Ascending aorta (tissue), 2 donors: ENCODE measurements at regions not wholly inside any gene's neighbourhood (a gene's known extent, or its start where the extent isn't known, plus 50 kb on each side); places are given as distances from the start of the nearest gene placed in this dataset.

Source experiments
- DNase-seq, 2 donors: peaks; one replicate each; pipeline ENCODE4 v3.0.0-alpha.2; 2019; ENCODE audit warnings: low spot score in 2 of 2
- H3K27ac ChIP-seq, 2 donors: fragments of 200-600 bp; sonication (generic); one replicate each; pipeline ENCODE4 v1.5.1; 2016 to 2017; ENCODE audit warnings: mild to moderate bottlenecking in 1 of 2
- H3K27me3 ChIP-seq: fragments of 200-600 bp; sonication (generic); one replicate; pipeline ENCODE4 v1.5.1; 2017
- H3K36me3 ChIP-seq, 2 donors: fragments of 200-600 bp; sonication (generic); one replicate each; pipeline ENCODE4 v1.5.1; 2016
- H3K4me1 ChIP-seq, 2 donors: fragments of 200-600 bp; sonication (generic); one replicate each; pipeline ENCODE4 v1.5.1; 2016 to 2017; ENCODE audit warnings: mild to moderate bottlenecking in 1 of 2
- H3K4me3 ChIP-seq, 2 donors: fragments of 200-600 bp; sonication (generic); one replicate each; pipeline ENCODE4 v1.5.1; 2016 to 2017; ENCODE audit warnings: mild to moderate bottlenecking in 1 of 2
- H3K9me3 ChIP-seq, 2 donors: fragments of 200-600 bp; sonication (generic); one replicate each; pipeline ENCODE4 v1.5.1; 2016
- CTCF ChIP-seq, 3 experiments: fragments of 200-600 bp in 2 of 3; fragments of 450-650 bp in 1 of 3; sonication (generic) in 2 of 3; IDR thresholded peaks; one replicate each; pipeline ENCODE4 v1.5.1; 2016 to 2019; ENCODE audit warnings: antibody characterized with exemption in 3 of 3, mild to moderate bottlenecking in 1 of 3, moderate library complexity in 1 of 3
- intact Hi-C: fragments of 100-400 bp; cut with DNase I; formaldehyde crosslinking; loops from one replicate; pipeline ENCODE4 v1.15.1; 2023

- Histone ChIP-seq H3K4me1 (no peaks in the 10 kb centered on the region), H3K4me3 (no peak overlapping the region), H3K36me3 (no peaks in the 10 kb centered on the region), H3K9me3 (peaks cover 0 to 6% of the 10 kb centered on the region in 2 donors), H3K27ac (no peak overlapping the region), H3K27me3 (no peaks in the 10 kb centered on the region)
- TF ChIP-seq CTCF (IDR thresholded peaks at IDR 0.05) = no peak
- no peak for DNase-seq
- intact Hi-C loops = no loop called here
Observed at GRCh38 chr22:48307931-48308330, 1519.7 kb downstream of the BRD1 start.

- Histone ChIP-seq H3K9me3 (peaks cover 0 to 6% of the 10 kb centered on the region in 2 donors), H3K36me3 (no peaks in the 10 kb centered on the region), H3K27ac (no peak overlapping the region), H3K27me3 (no peaks in the 10 kb centered on the region), H3K4me1 (no peaks in the 10 kb centered on the region), H3K4me3 (no peak overlapping the region)
- intact Hi-C loops = no loop called here
- DNase-seq = no peak
- no peak for TF ChIP-seq CTCF (IDR thresholded peaks at IDR 0.05)
Observed at GRCh38 chr22:48306785-48307510, 1520.7 kb downstream of the BRD1 start.

GRCh38 chr22:48306284-48306683 is 1521.4 kb downstream of the BRD1 start:
- Histone ChIP-seq H3K4me3 (no peak overlapping the region), H3K4me1 (no peaks in the 10 kb centered on the region), H3K9me3 (no peaks in the 10 kb centered on the region), H3K27ac (no peak overlapping the region), H3K36me3 (no peaks in the 10 kb centered on the region), H3K27me3 (no peaks in the 10 kb centered on the region)
- TF ChIP-seq CTCF (IDR thresholded peaks at IDR 0.05) = no peak
- no peak for DNase-seq
- intact Hi-C loops = no loop called here

- intact Hi-C loops = no loop called here
- H3K36me3 ChIP-seq = no peaks in the 10 kb centered on the region
- no peaks in the 10 kb centered on the region for H3K27me3 ChIP-seq
- no peak overlapping the region for H3K4me3 ChIP-seq
- DNase-seq = no peak
- no peak overlapping the region for H3K27ac ChIP-seq
- H3K4me1 ChIP-seq = no peaks in the 10 kb centered on the region
- no peak for TF ChIP-seq CTCF (IDR thresholded peaks at IDR 0.05)
- no peaks in the 10 kb centered on the region for H3K9me3 ChIP-seq
Observed at GRCh38 chr22:48305726-48306235, 1521.9 kb downstream of the BRD1 start.

- intact Hi-C loops = no loop called here
- Histone ChIP-seq H3K27ac (no peak overlapping the region), H3K27me3 (no peaks in the 10 kb centered on the region), H3K4me1 (no peaks in the 10 kb centered on the region), H3K9me3 (no peaks in the 10 kb centered on the region), H3K36me3 (no peaks in the 10 kb centered on the region), H3K4me3 (no peak overlapping the region)
- TF ChIP-seq CTCF (IDR thresholded peaks at IDR 0.05) = no peak
- no peak for DNase-seq
Observed at GRCh38 chr22:48303369-48303725, 1524.3 kb downstream of the BRD1 start.
